ENCODE measurements at regions not wholly inside any gene's neighbourhood (a gene's known extent, or its start where the extent isn't known, plus 50 kb on each side); places are given as distances from the start of the nearest gene placed in this dataset.

GRCh38 chr9:38259056-38259455 lies 133.4 kb upstream of the ALDH1B1 start:
- H4K20me1 ChIP-seq (ENCODE audit: insufficient read depth, low read length) = no peaks in the 10 kb centered on the region
- DNase-seq (ENCODE audit: low spot score) (no peak), FAIRE-seq (no peak), ATAC-seq (no peak)
- no peak overlapping the region for H3K4me2 ChIP-seq (ENCODE audit: low read depth, low read length)
- H3K27me3 ChIP-seq (ENCODE audit: control insufficient read depth in 1 of 2, insufficient read depth in 2 of 2, low read length in 2 of 2) = no peaks in the 10 kb centered on the region; a peak in 1 of 5 replicates
- intact Hi-C loops (cut with micrococcal nuclease; ENCODE audit: unreplicated experiment) (no loop called here), in situ Hi-C loops (cut with HindIII; ENCODE audit: extremely low pct_ligation_motif_present, low pct_unique_long_range_greater_than_20kb) (loop anchor here (10.0 kb wide), 2 partner anchors 164 to 354 kb away; partner anchors contain the start of gene SLC25A51)
- H3K27ac ChIP-seq (ENCODE audit: extremely low read length, insufficient read depth, low read length) = no peak overlapping the region
- peaks cover 8% of the 10 kb centered on the region; the same call in 1 of the 2 replicates for H3K4me1 ChIP-seq (ENCODE audit: insufficient read depth, low read length)
- H3K9ac ChIP-seq (ENCODE audit: insufficient read depth, low read depth, low read length) = no peak overlapping the region
- BruUV-seq (replicated peaks) = no TSS peak
- H2AFZ ChIP-seq (ENCODE audit: low read length) = no peak overlapping the region
- POLR2A ChIA-PET = no interaction called here
- no peaks in the 10 kb centered on the region; the same call in 1 of the 2 replicates for H3K9me3 ChIP-seq (ENCODE audit: low read length)
- CTCF ChIA-PET (ENCODE audit: low intra/inter-chr PET ratio, low total read pairs) = no interaction called here
- 18% methylated on average over 2 of the region's 2 CpGs for WGBS (ENCODE audit: low lambda C conversion rate)
- TF ChIP-seq SNAPC5 (CRISPR knock-in tag; IDR thresholded peaks at IDR 0.05; ENCODE audit: borderline replicate concordance) (no peak), KDM1A (CRISPR knock-in tag; IDR thresholded peaks at IDR 0.05) (no peak), CENPT (CRISPR knock-in tag; IDR thresholded peaks at IDR 0.05; ENCODE audit: low read depth) (no peak)
- H3K36me3 ChIP-seq (replicated peaks in 1 of 2; ENCODE audit: control insufficient read depth in 1 of 2, insufficient read depth in 2 of 2, low read length in 2 of 2) = no peaks in the 10 kb centered on the region
- H3K79me2 ChIP-seq (ENCODE audit: insufficient read depth, low read length) = no peaks in the 10 kb centered on the region
- H3K4me3 ChIP-seq (replicated peaks in 1 of 3; ENCODE audit: insufficient read depth in 1 of 3, low read depth in 2 of 3, low read length in 3 of 3) = no peak overlapping the region

DNA sequence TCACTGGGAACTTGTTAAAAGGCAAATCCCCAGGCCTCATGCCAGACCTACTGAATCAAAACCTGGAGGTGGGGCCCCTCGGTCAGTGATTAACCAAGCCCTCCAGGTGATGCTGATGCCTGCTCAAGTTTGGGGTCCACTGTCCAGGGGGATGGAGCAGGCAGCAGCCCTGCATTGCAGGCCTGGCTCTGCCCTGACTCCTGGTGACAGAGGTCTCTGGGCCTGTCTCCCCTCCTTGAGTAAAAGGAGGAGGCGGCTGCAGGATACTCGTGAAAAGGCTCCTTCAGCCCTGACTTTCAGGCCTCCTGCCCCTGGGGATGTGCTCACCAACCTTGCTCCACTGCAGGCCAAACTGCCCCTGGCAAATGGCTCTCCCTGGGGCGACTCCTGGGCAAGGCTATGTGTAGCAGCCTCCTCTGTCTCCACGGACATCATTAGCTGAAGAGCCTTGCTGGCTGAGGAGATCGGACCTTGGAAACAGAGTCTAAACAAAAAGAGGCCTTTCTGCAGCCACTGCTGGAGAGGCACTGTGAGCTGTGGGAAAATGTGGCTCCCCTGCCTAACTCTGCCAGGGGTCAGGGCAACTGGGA lies 134.8 kb upstream of the ALDH1B1 start:
- H2AFZ ChIP-seq (ENCODE audit: low read length) = no peak overlapping the region
- WGBS (ENCODE audit: low lambda C conversion rate) = 13% methylated on average over 3 of the region's 6 CpGs
- CTCF ChIA-PET (ENCODE audit: low intra/inter-chr PET ratio, low total read pairs) = no interaction called here
- no peak for DNase-seq (ENCODE audit: low spot score)
- no peak overlapping the region for H3K4me2 ChIP-seq (ENCODE audit: low read depth, low read length)
- BruUV-seq (replicated peaks) = no TSS peak
- no peak for FAIRE-seq
- intact Hi-C loops (cut with micrococcal nuclease; ENCODE audit: unreplicated experiment) (no loop called here), in situ Hi-C loops (cut with HindIII; ENCODE audit: extremely low pct_ligation_motif_present, low pct_unique_long_range_greater_than_20kb) (loop anchor here (10.0 kb wide), 2 partner anchors 163 to 353 kb away; partner anchors contain the start of gene SLC25A51)
- no peaks in the 10 kb centered on the region for H4K20me1 ChIP-seq (ENCODE audit: insufficient read depth, low read length)
- ATAC-seq = no peak
- H3K9ac ChIP-seq (ENCODE audit: insufficient read depth, low read depth, low read length) = no peak overlapping the region
- H3K4me1 ChIP-seq (ENCODE audit: insufficient read depth, low read length) = peaks cover 17% of the 10 kb centered on the region
- H3K79me2 ChIP-seq (ENCODE audit: insufficient read depth, low read length) = no peaks in the 10 kb centered on the region
- no peaks in the 10 kb centered on the region for H3K36me3 ChIP-seq (replicated peaks in 1 of 2; ENCODE audit: control insufficient read depth in 1 of 2, insufficient read depth in 2 of 2, low read length in 2 of 2)
- no peak overlapping the region for H3K4me3 ChIP-seq (replicated peaks in 1 of 3; ENCODE audit: insufficient read depth in 1 of 3, low read depth in 2 of 3, low read length in 3 of 3)
- POLR2A ChIA-PET = no interaction called here
- no peak overlapping the region for H3K27ac ChIP-seq (ENCODE audit: extremely low read length, insufficient read depth, low read length)
- no peaks in the 10 kb centered on the region; a peak in 1 of 5 replicates for H3K27me3 ChIP-seq (ENCODE audit: control insufficient read depth in 1 of 2, insufficient read depth in 2 of 2, low read length in 2 of 2)
- no peaks in the 10 kb centered on the region; the same call in 1 of the 2 replicates for H3K9me3 ChIP-seq (ENCODE audit: low read length)
- TF ChIP-seq BORCS8-MEF2B (CRISPR knock-in tag; IDR thresholded peaks at IDR 0.05) (no peak), ZNF256 (CRISPR knock-in tag; conservative IDR thresholded peaks at IDR 0.05) (no peak), ZNF710 (CRISPR knock-in tag; IDR thresholded peaks at IDR 0.05; ENCODE audit: borderline replicate concordance) (no peak), ZNF138 (CRISPR knock-in tag; IDR thresholded peaks at IDR 0.05; ENCODE audit: low read depth) (no peak), HIVEP1 (CRISPR knock-in tag; IDR thresholded peaks at IDR 0.05) (no peak), MXD4 (CRISPR knock-in tag; IDR thresholded peaks at IDR 0.05) (no peak), ZBTB7B (CRISPR knock-in tag; IDR thresholded peaks at IDR 0.05) (no peak), RFX5 (IDR thresholded peaks at IDR 0.05; ENCODE audit: low read depth, low read length) (no peak), SSRP1 (CRISPR knock-in tag; IDR thresholded peaks at IDR 0.05) (no peak), ZNF274 (CRISPR knock-in tag; IDR thresholded peaks at IDR 0.05) (no peak), TMF1 (CRISPR knock-in tag; IDR thresholded peaks at IDR 0.05; ENCODE audit: low read depth) (no peak), ZNF329 (CRISPR knock-in tag; IDR thresholded peaks at IDR 0.05; ENCODE audit: low read depth) (no peak), MEIS1 (CRISPR knock-in tag; IDR thresholded peaks at IDR 0.05; ENCODE audit: borderline replicate concordance) (no peak), ETS1 (CRISPR knock-in tag; IDR thresholded peaks at IDR 0.05) (no peak)
